Neural crest cell (in vitro differentiated cells): ENCODE measurements at regions not wholly inside any gene's neighbourhood (a gene's known extent, or its start where the extent isn't known, plus 50 kb on each side); places are given as distances from the start of the nearest gene placed in this dataset.
"Not testable (repeated sequence)": the region's sequence is repeated elsewhere in the genome, so short reads cannot be mapped to it uniquely, and the experiment has no call there.

Experiments used
- DNase-seq: peaks from one replicate; pipeline ENCODE4 v3.0.0; 2021; ENCODE audit warnings: low read depth, mixed read lengths, low spot score
- H3K27ac Mint-ChIP-seq: one replicate; pipeline ENCODE4 v1.8.0; 2021; ENCODE audit warnings: mild to moderate bottlenecking, mixed read lengths; ENCODE audit not compliant: unreplicated experiment
- H3K27me3 Mint-ChIP-seq: 2 replicates; pipeline ENCODE4 v1.8.0; 2021; ENCODE audit warnings: low read depth, mild to moderate bottlenecking, mixed read lengths
- H3K36me3 Mint-ChIP-seq: 2 replicates; pipeline ENCODE4 v1.8.0; 2021; ENCODE audit warnings: low read depth, mild to moderate bottlenecking, mixed read lengths
- H3K4me1 Mint-ChIP-seq: 2 replicates; pipeline ENCODE4 v1.8.0; 2021; ENCODE audit warnings: mixed read lengths
- H3K4me3 Mint-ChIP-seq: one replicate; pipeline ENCODE4 v1.8.0; 2021; ENCODE audit warnings: mild to moderate bottlenecking, mixed read lengths
- H3K9me3 Mint-ChIP-seq: 2 replicates; pipeline ENCODE4 v1.8.0; 2021; ENCODE audit warnings: mixed read lengths
- CTCF ChIP-seq: fragments of 200-600 bp; sonication (generic); conservative IDR thresholded peaks from 2 replicates; pipeline ENCODE4 v1.5.0; 2021; ENCODE audit warnings: antibody characterized with exemption, mild to moderate bottlenecking

- H3K27ac Mint-ChIP-seq, H3K9me3 Mint-ChIP-seq: not testable (repeated sequence)
Observed at GRCh38 chr16:16570055-16570454, 191.1 kb downstream of the NPIPA7 start.

GRCh38 chr16:16570874-16571273 lies 191.9 kb downstream of the NPIPA7 start:
- H3K9me3 Mint-ChIP-seq, DNase-seq, H3K4me1 Mint-ChIP-seq, H3K27ac Mint-ChIP-seq, H3K27me3 Mint-ChIP-seq, H3K4me3 Mint-ChIP-seq, H3K36me3 Mint-ChIP-seq: not testable (repeated sequence)

More at GRCh38 chr16:16570055-16570454, 191.1 kb downstream of the NPIPA7 start:
- H3K36me3 Mint-ChIP-seq, H3K4me1 Mint-ChIP-seq, H3K27me3 Mint-ChIP-seq, H3K4me3 Mint-ChIP-seq, DNase-seq: not testable (repeated sequence)

DNA sequence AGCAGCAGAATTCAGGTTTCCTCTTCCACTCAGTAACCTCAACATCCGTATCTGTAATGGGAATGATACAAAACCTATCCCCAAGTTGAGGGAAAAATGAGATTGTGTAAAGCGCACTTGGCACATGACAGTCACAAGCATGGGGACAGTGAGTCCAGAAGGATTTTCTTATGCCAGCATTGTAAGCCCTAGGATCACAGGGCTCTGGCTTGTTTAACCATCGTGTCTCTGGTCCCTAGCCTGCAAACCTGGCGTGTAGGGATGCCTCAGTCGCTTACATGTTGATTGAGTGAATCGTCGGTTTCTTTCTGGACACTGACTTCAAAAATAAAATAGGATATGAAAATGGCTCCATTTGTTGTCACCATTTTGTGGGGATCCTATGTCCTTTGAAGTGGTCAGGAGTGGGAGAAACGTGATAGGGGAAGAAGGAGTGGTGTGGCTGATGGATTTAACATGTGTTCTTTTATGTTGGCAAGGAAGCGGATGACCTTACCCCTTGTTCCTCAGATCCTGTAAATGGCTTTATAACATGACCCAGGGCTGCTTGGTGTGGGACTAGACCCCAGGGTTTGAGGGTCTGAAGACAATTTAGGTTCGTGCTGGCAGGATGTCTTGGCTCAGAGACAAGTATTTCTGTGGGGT lies 193.3 kb downstream of the NPIPA7 start:
- H3K4me3 Mint-ChIP-seq, H3K36me3 Mint-ChIP-seq, H3K9me3 Mint-ChIP-seq, H3K4me1 Mint-ChIP-seq, H3K27me3 Mint-ChIP-seq, H3K27ac Mint-ChIP-seq, DNase-seq: not testable (repeated sequence)

GRCh38 chr16:16577062-16577461 lies 198.1 kb downstream of the NPIPA7 start:
- not testable (repeated sequence) for H3K4me3 Mint-ChIP-seq, H3K36me3 Mint-ChIP-seq, H3K27ac Mint-ChIP-seq, H3K27me3 Mint-ChIP-seq, H3K4me1 Mint-ChIP-seq, DNase-seq, H3K9me3 Mint-ChIP-seq
- TF ChIP-seq CTCF, result peak; percentile 14

DNA sequence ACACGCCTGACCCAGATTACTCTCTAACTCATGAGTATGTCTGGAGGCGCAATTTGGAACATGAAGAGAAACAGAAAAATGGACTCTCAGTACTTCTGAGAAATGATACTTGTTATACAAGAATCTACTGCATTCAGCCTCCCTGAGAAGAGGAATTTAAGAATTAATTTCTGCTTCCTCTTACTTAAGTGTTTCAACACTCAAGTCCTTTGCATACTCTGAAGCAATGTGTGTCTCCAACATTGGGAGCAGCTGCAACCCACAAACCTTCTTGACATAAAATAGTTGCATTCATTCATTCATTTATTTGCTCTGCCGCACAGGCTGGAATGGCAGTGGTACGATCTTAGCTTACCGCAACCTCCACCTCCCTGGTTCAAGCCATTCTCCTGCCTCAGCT lies 199.8 kb downstream of the NPIPA7 start:
- H3K36me3 Mint-ChIP-seq, result no peaks in the 10 kb centered on the region
- TF ChIP-seq CTCF, result no peak
- H3K27ac Mint-ChIP-seq, result no peak overlapping the region
- H3K27me3 Mint-ChIP-seq, result no peaks in the 10 kb centered on the region
- H3K9me3 Mint-ChIP-seq, result no peaks in the 10 kb centered on the region
- no peaks in the 10 kb centered on the region for H3K4me1 Mint-ChIP-seq
- DNase-seq, result no peak
- H3K4me3 Mint-ChIP-seq, result no peak overlapping the region

- not testable (repeated sequence) for H3K4me1 Mint-ChIP-seq, H3K27me3 Mint-ChIP-seq, H3K36me3 Mint-ChIP-seq, H3K9me3 Mint-ChIP-seq, DNase-seq, H3K27ac Mint-ChIP-seq, H3K4me3 Mint-ChIP-seq
Observed at GRCh38 chr16:16582916-16583315, 204.0 kb downstream of the NPIPA7 start.

DNA sequence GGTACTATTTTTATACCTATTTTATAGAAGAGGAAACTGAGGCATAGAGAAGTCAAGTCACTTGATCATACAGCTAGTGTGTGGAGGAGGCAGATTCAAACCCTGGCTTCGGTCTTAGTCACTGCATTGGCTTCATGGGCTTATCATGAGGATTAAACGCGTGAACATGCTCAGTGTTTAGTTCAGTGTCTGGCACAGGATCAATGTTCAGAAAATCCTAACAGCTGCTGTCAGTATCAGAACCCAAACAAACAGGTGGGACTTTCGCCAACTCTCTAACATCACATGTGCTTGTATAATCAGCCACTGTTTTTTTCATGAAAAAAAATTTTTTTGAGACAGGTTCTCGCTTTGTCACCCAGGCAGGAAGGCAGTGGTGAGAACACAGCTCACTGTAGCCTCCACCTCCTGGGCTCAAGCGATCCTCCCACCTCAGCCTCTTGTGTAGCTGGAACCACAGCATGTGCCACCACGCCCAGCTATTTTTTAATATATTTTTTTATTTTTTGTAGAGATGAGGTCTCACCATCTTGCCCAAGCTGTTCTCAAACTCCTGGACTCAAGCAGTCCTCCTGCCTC lies 207.2 kb downstream of the NPIPA7 start:
- not testable (repeated sequence) for H3K9me3 Mint-ChIP-seq, H3K27me3 Mint-ChIP-seq, H3K36me3 Mint-ChIP-seq, H3K4me1 Mint-ChIP-seq, H3K4me3 Mint-ChIP-seq, DNase-seq, H3K27ac Mint-ChIP-seq

- H3K9me3 Mint-ChIP-seq, H3K36me3 Mint-ChIP-seq, H3K4me3 Mint-ChIP-seq, H3K27me3 Mint-ChIP-seq, DNase-seq, H3K4me1 Mint-ChIP-seq, H3K27ac Mint-ChIP-seq: not testable (repeated sequence)
Observed at GRCh38 chr16:16586969-16587368, 208.0 kb downstream of the NPIPA7 start.

GRCh38 chr16:16588436-16588835 lies 209.5 kb downstream of the NPIPA7 start:
- DNase-seq, H3K4me1 Mint-ChIP-seq, H3K9me3 Mint-ChIP-seq, H3K27me3 Mint-ChIP-seq, H3K27ac Mint-ChIP-seq, H3K36me3 Mint-ChIP-seq, H3K4me3 Mint-ChIP-seq: not testable (repeated sequence)

DNA sequence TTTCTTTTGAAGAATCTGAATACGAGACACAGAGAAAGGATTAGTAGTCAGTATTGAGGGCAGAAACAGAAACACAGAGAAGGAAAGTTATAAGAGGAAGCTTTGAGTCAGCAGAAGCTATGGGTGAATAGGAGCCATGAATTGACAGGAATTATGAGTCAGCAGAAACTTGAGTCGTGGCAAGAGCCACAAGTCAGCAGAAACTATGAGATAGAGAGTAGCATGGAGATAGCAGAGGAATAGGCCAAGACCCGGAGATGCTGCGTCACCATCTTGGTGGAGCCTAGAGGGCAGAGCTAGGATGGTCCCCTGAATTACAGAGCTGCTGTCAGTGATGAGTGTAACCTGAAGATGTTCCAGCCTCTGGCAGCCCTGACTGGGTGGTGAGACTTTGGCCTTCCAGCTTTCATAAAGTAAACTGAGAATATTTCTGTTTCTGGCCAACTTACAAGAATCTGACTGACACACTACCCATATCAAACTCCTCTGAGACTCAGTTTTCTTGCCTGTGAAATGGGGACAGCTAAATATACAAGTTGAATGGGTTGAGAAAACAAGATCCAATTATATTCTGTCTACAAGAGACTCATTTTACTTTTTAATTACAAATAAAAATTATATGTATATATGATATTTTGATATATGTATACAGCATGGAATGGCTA lies 211.8 kb downstream of the NPIPA7 start:
- not testable (repeated sequence) for H3K9me3 Mint-ChIP-seq, H3K27me3 Mint-ChIP-seq, H3K4me1 Mint-ChIP-seq, H3K4me3 Mint-ChIP-seq, H3K36me3 Mint-ChIP-seq, DNase-seq, H3K27ac Mint-ChIP-seq
